Esophagus squamous epithelium (tissue), 5 donors: ENCODE measurements at regions not wholly inside any gene's neighbourhood (a gene's known extent, or its start where the extent isn't known, plus 50 kb on each side); places are given as distances from the start of the nearest gene placed in this dataset.

Experiments
- DNase-seq: peaks from one replicate; lab custom pipeline; 2025; lab: John Stamatoyannopoulos, UW
- H3K27ac ChIP-seq, 4 donors: fragments of 200-600 bp; sonication (generic); one replicate each; pipeline ENCODE4 v1.5.1; 2016 to 2019; ENCODE audit warnings: mild to moderate bottlenecking in 1 of 4
- H3K27me3 ChIP-seq, 4 donors: fragments of 200-600 bp; sonication (generic); 1 replicate in 3 of 4; 2 replicates in 1 of 4; pipeline versions ENCODE4 v1.5.1 to v1.6.0; 2017 to 2021; ENCODE audit warnings: antibody characterized with exemption in 1 of 4
- H3K36me3 ChIP-seq, 3 donors: fragments of 200-600 bp; sonication (generic); one replicate each; pipeline ENCODE4 v1.5.1; 2016 to 2019
- H3K4me1 ChIP-seq, 3 donors: fragments of 200-600 bp; sonication (generic); one replicate each; pipeline ENCODE4 v1.5.1; 2017 to 2019
- H3K4me3 ChIP-seq, 4 donors: fragments of 200-600 bp; sonication (generic); 1 replicate in 3 of 4; 2 replicates in 1 of 4; pipeline ENCODE4 v1.5.1; 2016 to 2019; ENCODE audit warnings: mild to moderate bottlenecking in 2 of 4, moderate library complexity in 1 of 4
- H3K9me3 ChIP-seq, 3 donors: fragments of 200-600 bp; sonication (generic); one replicate each; pipeline ENCODE4 v1.5.1; 2016 to 2019
- POLR2A ChIP-seq, 4 donors: fragments of 450-650 bp; IDR thresholded peaks; one replicate each; pipeline ENCODE4 v1.6.1; 2017; ENCODE audit warnings: antibody characterized with exemption in 4 of 4, mild to moderate bottlenecking in 4 of 4, moderate library complexity in 3 of 4
- WGBS, 2 donors: methylation state at CpG; one replicate each; pipeline ENCODE4 v1.1.5; 2018; 5-methylcytosine and 5-hydroxymethylcytosine counted together
- intact Hi-C: fragments of 100-400 bp; cut with DNase I; formaldehyde crosslinking; loops from one replicate; pipeline ENCODE4 v1.15.0; 2022
- TF ChIP-seq, protein P1 (sequence below), 6 experiments: fragments of 450-650 bp in 4 of 6; fragments of 200-600 bp in 2 of 6; sonication (generic) in 2 of 6; IDR thresholded peaks; one replicate each; pipeline ENCODE4 v1.5.1; 2016 to 2019; ENCODE audit warnings: antibody characterized with exemption in 6 of 6, mild to moderate bottlenecking in 4 of 6, moderate library complexity in 4 of 6
- donor health status: DM: yes; HTN: yes; CAD: no.

DNA sequence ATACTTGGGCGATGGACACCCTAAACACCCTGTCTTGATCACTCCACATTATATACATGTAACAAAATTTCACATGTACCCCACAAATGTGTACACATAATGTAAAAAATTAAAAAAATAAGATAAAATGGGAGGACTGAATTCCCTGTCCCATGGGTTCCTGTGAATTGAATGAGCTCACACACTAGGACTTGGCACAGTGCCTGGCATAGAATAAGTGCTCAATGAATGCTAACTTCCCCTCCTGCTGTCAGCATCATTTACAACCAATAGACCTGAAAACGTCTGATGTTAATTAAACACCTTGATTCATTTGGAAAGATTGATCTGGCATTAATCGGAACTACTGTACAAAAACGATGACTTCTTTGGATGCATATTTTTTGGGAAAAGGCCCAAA is 117.3 kb upstream of the ZNF438 start:
- WGBS, 2 donors: 62 to 71% methylated on average over 4 of the region's 4 CpGs
- no peak for TF ChIP-seq POLR2A (IDR thresholded peaks at IDR 0.05)
- TF ChIP-seq, protein P1, sequence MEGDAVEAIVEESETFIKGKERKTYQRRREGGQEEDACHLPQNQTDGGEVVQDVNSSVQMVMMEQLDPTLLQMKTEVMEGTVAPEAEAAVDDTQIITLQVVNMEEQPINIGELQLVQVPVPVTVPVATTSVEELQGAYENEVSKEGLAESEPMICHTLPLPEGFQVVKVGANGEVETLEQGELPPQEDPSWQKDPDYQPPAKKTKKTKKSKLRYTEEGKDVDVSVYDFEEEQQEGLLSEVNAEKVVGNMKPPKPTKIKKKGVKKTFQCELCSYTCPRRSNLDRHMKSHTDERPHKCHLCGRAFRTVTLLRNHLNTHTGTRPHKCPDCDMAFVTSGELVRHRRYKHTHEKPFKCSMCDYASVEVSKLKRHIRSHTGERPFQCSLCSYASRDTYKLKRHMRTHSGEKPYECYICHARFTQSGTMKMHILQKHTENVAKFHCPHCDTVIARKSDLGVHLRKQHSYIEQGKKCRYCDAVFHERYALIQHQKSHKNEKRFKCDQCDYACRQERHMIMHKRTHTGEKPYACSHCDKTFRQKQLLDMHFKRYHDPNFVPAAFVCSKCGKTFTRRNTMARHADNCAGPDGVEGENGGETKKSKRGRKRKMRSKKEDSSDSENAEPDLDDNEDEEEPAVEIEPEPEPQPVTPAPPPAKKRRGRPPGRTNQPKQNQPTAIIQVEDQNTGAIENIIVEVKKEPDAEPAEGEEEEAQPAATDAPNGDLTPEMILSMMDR (IDR thresholded peaks at IDR 0.05): no peak
- intact Hi-C loops: no loop called here
- Histone ChIP-seq H3K9me3 (no peaks in the 10 kb centered on the region), H3K36me3 (no peaks in the 10 kb centered on the region), H3K4me3 (no peak overlapping the region), H3K27ac (no peak overlapping the region), H3K4me1 (peaks cover 6 to 32% (median 13%) of the 10 kb centered on the region in 3 donors), H3K27me3 (no peaks in the 10 kb centered on the region)
- DNase-seq: no peak

DNA sequence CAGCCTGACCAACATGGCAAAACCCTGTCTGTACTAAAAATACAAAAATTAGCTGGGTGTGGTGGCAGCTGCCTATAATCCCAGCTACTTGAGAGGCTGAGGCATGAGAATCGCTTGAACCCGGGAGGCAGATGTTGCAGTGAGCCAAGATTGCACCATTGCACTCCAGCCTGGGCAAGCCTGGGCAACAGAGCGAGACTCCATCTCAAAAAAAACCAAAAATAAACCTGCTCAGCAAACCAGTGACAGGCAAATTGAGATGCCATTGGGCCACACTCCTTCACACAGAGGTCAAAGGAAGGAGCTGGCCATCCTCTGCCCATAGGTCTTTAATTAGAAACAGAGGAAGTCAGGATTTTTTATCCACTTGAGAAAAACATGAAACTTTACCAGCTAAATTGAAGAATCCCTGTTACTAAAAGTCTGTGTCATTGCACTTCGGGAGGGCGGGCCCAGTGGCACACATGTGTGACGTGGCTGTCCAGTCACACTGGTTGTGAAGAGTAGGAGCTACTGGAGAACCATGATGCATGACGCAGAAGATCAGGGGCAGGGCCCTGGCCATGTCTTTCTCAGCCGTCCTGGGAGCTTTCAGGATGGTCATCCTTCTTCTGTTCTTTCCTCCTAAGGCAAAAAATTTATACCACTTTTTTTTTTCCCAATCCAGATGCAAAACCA is 118.3 kb upstream of the ZNF438 start:
- Histone ChIP-seq H3K27me3 (no peaks in the 10 kb centered on the region), H3K36me3 (no peaks in the 10 kb centered on the region), H3K4me3 (no peak overlapping the region), H3K27ac (peak overlapping the region in 2 of 4 donors; percentile 21 to 25), H3K9me3 (no peaks in the 10 kb centered on the region), H3K4me1 (peaks cover 6 to 32% (median 13%) of the 10 kb centered on the region in 3 donors)
- TF ChIP-seq, protein P1 (IDR thresholded peaks at IDR 0.05): no peak
- no peak for TF ChIP-seq POLR2A (IDR thresholded peaks at IDR 0.05)
- DNase-seq: no peak
- 52 to 59% methylated on average over 8 of the region's 8 CpGs for WGBS, 2 donors
- intact Hi-C loops: no loop called here

DNA sequence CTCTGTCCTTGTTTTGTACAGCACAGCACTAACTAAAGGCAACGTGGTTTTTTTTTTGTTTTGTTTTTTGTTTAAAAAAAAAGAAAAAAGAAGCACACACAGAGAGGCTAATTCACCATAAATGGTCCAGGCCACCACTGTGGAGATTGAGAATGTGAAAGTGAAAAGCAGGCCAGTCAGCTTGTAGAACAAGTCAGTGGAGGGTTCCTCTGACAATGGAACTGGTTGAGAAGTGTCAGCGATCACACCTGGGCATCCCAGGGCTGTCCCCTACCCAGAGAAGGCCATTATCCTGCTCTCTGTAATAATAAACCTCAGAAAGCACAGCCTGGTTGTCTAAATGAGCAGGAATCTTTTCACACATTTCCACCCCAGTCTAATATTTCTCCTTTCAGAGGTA is 119.6 kb upstream of the ZNF438 start:
- no peak for DNase-seq
- no peak overlapping the region for H3K4me3 ChIP-seq
- 51 to 73% methylated on average over 2 of the region's 2 CpGs for WGBS, 2 donors
- TF ChIP-seq, protein P1 (IDR thresholded peaks at IDR 0.05): no peak
- TF ChIP-seq POLR2A (IDR thresholded peaks at IDR 0.05): no peak
- H3K27ac ChIP-seq: no peak overlapping the region
- H3K27me3 ChIP-seq: no peaks in the 10 kb centered on the region
- peaks cover 6 to 27% (median 9%) of the 10 kb centered on the region in 3 donors for H3K4me1 ChIP-seq
- no peaks in the 10 kb centered on the region for H3K36me3 ChIP-seq
- no peaks in the 10 kb centered on the region for H3K9me3 ChIP-seq
- intact Hi-C loops: no loop called here

DNA sequence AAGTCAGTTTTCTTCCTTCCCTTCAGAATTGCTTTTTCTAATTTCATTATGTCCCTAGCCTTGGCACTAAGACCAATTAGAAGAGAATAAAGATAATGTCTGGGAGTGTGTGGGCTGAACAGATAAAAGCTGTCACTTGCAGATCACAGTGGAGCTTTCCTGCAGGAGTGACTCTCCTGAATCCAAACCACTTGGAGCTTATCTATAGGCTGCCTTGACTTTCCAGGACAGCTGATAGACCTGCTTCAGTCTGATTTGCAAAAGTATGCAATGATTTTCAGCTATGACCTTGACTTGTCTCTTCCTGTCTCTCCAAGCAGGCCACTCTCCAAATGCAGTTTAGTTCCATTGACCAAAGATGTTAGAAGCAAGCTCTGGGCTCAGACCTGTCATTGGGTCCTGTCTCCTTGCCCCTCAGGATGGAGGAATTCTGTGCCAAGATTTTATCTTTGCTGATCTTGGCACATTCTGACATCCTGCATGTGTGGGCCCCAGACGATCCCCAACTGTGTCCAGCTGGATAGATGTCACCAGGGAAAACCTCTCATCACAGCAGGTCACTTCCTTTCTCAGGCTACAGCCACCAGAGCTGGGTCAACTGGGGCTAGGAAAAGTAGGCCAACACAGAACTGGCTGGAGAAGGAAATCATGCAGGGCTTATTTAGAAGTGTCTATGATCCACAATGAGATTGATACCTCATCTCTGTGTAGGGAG is 120.9 kb upstream of the ZNF438 start:
- intact Hi-C loops: no loop called here

More for the DNA sequence above, 120.9 kb upstream of the ZNF438 start:
- no peak overlapping the region for H3K4me3 ChIP-seq
- H3K27ac ChIP-seq: no peak overlapping the region
- TF ChIP-seq, protein P1 (IDR thresholded peaks at IDR 0.05): no peak
- TF ChIP-seq POLR2A (IDR thresholded peaks at IDR 0.05): no peak
- H3K36me3 ChIP-seq: no peaks in the 10 kb centered on the region
- H3K4me1 ChIP-seq: peaks cover 4 to 20% (median 5%) of the 10 kb centered on the region in 3 donors
- no peaks in the 10 kb centered on the region for H3K9me3 ChIP-seq
- no peak for DNase-seq
- WGBS, 2 donors: no CpG with 5 or more reads among the region's 1 CpG
- no peaks in the 10 kb centered on the region for H3K27me3 ChIP-seq
